ENCODE measurements at regions not wholly inside any gene's neighbourhood (a gene's known extent, or its start where the extent isn't known, plus 50 kb on each side); places are given as distances from the start of the nearest gene placed in this dataset.
"Not testable (repeated sequence)": the region's sequence is repeated elsewhere in the genome, so short reads cannot be mapped to it uniquely, and the experiment has no call there.

DNA sequence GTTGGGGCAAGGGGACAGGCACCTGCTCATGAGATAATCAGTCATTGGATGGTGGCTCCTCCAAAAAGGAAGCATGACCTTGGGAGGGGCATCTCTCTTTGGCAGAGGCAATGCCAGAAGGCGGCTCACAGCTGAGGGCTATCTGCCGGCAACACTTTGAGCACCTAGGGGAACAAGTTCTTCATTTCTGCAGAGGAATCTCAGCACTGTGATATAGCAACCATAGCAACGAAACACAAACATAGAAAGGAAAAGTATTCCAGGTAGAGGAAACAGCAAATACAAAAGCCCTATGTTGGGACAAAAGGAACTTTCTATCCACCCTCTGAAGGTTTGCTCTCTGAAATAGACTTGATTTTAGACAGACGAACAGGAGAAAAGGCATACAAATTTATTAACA is 89.1 kb upstream of the NEDD4L start:
- DNase-seq (ENCODE audit: low read depth in 4 of 4, low spot score in 3 of 4) = no peak

DNA sequence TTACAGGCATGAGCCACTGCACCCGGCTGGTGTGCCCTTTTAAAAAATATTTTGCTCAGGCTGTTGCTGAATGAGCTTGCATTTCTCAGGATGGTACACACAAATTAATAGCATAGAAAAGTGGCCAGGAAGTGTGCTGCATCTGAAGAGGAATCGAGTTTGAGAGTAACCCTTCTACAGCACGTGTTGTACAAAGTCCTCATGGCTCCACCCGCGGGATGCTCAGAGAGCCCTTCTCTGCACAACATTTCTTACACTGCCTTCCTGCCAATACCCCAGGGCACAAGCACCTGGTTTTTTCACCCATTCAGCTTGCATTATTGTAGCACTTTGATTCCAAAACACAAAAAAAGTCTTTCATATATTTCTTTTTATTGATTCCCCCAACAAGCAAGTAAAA is 90.1 kb upstream of the NEDD4L start:
- DNase-seq (ENCODE audit: low read depth in 4 of 4, low spot score in 3 of 4) = no peak

DNA sequence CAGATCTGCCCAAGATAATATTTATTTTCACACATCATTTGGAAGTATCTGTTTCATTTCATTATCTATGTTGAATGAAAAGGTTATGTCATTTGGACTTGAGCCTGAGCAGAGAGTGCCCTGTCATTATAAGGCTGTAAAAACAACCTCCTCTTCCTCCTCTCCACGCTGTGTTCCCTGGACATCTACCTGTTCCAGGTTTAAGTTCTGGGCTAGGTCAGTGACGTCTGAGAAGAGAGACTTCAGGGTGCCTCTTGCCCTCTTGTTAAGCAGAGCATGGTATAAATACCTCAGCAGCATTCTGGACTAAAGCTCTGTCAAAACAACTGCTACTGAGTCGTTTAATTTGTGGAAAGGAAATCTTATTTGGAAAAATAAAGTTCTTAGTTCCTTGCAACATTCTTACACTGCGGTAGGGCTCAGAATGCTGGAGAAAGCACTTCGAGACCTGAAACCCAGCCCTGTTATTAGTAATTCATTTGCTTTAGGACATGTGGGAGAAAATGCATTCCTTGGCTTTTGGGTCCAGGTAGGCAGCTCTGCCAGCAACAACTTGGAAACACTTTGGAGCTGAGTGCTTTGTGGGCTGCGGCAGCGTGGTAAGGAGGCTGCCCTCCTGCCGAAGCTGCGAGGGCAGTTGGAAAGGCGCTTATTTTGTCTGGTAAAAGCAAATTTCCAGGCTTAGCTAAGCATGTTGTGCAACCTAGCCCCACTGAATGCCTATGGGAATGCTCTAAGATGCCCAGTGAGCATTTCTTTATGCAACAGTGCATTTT is 91.8 kb upstream of the NEDD4L start:
- DNase-seq (ENCODE audit: low read depth in 4 of 4, low spot score in 3 of 4) = no peak

DNA sequence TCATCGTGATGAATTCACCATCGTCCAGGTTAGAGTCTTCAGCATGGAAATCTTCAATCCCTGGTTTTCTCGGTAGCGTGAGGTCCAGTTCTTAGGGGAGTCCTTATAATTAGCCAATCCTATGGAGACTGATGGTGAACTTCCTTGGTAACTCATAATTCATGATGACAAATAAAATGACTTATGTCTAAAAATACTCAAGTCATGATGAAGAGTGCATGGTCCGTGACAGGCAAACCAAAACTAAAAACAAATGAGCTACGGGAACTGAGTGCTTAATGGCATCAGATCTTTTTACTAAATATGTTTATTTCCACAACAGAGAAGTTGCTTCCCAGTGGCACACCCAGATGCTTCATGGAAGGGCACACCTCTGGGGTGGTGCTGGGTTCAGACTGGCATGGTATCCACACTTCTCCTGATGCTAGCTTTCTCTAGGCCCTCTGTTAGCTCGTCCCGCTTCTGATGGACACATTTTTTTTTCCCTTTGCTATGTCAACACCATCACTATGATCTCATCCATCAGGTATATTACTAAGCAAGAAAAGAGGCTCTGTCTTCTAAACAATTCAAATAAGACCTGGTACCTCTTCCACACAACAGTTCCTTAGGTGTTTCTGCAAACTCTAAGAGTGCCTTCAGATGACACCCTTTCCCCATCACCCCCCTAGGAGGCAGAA is 92.8 kb upstream of the NEDD4L start:
- no peak for DNase-seq (ENCODE audit: low read depth in 4 of 4, low spot score in 3 of 4)

DNA sequence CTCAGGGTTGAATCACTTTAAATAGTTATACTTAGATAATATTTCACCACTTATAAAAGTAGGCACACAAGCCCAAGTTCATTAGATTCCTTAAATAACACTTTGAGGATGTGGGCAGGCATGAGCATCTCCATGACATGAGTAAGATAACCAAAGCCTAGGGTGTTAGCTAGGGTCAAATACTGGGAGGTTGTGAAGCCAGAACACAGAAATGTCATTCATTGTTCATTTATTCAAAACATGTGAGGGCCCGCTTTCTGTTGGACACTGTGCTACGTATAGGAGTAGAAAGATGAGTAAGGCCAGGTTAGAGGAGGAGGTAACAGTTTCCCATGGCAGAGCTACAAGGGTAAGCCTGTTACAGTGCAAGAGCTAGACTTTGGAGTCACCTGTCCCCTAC is 93.5 kb upstream of the NEDD4L start:
- no peak for DNase-seq (ENCODE audit: low read depth in 4 of 4, low spot score in 3 of 4)

DNA sequence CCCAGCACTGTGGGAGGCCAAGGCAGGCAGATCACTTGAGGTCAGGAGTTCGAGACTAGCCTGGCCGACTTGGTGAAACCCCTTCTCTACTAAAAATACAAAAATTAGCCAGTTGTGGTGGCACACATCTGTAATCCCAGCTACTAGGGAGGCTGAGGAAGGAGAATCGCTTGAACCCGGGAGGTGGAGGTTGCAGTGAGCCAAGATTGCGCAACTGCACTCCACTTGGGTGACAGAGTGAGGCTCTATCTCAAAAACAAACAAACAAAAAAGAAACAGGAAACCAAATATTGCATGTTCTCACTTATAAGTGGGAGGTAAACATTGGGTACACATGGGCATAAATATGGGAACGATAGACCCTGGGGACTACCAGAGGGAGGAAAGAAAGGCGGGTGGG is 94.7 kb upstream of the NEDD4L start:
- DNase-seq (ENCODE audit: low read depth in 4 of 4, low spot score in 3 of 4) = not testable (repeated sequence)

DNA sequence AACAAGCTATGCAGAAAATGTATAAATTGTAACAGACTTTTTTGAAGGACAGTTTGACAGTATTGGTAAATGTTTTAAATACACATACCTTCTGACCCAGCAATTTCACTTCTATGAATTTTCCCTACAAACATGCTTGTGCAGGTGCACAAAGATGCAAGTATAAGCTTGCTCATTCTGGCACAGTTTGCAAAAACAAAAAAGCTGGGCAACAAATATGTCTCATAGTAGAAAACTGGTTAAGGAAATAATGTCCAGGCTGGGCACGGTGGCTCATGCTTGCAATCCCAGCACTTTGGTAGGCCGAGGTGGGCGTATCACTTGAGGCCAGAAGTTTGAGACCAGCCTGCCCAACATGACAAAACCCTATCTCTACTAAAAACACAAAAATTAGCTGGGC is 96.9 kb upstream of the NEDD4L start:
- DNase-seq (ENCODE audit: low read depth in 4 of 4, low spot score in 3 of 4) = no peak

DNA sequence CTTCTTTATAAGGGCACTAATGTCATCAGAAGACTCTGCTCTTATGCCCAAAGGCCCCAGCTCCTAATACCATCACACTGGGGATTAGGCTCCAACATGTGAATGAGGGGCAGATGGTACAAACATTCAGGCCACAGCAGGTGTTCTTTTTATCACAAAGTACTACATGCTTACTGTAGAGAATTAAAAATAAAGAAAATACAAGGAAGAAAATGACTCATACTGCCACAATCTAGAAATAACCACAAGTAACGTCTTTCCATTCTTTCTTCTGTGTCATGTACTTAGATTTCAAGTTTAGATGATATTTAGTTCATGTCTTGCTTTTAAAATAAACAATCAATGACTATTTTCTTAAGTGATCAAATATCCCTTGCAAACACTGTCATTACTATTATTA is 100.3 kb upstream of the NEDD4L start:
- no peak for DNase-seq (ENCODE audit: low read depth in 4 of 4, low spot score in 3 of 4)

DNA sequence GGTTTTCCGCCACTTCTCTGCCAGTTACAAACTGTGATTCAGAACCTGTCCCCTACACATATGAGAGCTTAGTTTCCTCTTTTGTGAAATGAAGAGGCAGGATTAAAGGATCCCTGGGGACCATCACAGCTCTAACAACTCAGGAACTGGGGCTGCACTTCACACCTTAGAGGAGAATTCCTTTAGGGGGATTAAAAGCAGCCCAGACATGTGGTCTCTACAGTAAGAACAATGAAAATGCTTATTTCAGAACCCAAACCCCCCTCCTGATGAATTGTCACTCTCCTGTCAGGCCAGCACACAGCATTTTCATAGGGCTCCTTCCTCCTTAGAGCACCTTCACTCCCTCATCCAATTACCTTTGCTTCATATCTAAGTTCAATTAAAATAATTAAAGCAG is 101.5 kb upstream of the NEDD4L start:
- no peak for DNase-seq (ENCODE audit: low read depth in 4 of 4, low spot score in 3 of 4)

DNA sequence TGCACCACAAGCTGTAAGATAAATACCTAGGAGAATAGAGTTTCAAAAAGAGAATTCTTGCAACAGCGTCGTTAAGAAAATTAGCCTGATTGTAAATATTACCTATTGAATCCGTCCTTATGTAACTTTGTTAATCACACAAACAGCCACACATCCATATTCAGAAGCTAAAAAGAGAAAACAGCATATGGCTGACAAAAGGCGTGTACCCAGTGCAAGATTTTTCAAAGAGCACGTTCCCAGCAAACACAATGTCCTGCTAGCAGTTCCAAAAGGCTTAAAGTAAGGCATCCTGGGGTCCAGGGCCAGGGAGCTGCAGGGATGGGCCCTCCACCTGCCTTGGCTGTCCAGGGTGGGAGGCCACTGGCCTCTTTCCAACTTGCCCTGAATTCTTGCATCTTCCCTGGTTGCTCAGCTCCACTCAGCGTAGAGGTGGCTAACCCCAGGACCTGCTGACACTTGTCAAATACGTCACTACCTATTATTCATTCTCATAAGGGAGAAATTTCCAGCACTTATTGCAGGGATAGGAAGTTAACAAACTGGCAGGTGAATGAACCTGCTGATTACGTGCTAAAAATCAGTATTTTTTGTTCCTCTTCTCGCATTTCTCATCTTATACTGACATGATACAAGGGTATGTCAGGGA is 102.1 kb upstream of the NEDD4L start:
- DNase-seq (ENCODE audit: low read depth in 4 of 4, low spot score in 3 of 4) = no peak

DNA sequence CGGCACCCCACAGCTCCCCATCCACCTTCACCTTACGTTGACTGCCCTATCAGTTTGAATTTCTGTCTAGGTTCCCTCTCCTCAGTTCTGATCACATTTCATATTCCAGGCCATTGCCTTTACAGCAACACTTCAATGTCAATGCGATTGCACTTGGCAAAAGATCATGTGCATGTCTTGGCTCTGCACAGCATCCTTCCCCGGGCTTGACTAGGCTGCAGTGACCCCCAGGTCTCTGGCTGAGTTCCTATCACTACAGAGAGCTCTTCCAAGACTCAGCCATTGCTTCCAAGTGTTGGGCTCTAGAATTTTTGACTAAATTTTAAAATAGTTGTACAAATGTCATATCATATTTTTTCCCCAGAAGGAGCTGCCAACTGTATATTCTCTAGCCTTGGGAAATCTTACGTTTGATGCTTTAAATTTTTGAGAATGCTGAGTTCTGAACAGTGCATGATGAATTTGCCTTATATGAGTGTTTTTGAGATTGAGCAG is 103.8 kb upstream of the NEDD4L start:
- no peak for DNase-seq (ENCODE audit: low read depth in 4 of 4, low spot score in 3 of 4)

DNA sequence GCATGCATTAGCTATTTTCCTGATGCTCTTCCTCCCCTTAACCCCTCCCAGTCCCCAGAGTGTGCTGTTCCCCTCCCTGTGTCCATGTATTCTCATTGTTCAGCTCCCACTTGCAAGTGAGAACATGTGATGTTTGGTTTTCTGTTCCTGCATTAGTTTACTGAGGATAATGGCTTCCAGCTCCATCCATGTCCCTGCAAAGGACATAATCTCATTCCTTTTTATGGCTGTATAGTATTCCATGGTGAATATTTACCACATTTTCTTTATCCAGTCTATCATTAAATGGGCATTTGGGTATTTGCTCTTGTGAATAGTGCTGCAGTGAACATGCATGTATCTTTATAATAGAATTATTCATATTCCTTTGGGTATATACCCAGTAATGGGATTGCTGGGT is 109.7 kb upstream of the NEDD4L start:
- DNase-seq (ENCODE audit: low read depth in 4 of 4, low spot score in 3 of 4) = not testable (repeated sequence)

DNA sequence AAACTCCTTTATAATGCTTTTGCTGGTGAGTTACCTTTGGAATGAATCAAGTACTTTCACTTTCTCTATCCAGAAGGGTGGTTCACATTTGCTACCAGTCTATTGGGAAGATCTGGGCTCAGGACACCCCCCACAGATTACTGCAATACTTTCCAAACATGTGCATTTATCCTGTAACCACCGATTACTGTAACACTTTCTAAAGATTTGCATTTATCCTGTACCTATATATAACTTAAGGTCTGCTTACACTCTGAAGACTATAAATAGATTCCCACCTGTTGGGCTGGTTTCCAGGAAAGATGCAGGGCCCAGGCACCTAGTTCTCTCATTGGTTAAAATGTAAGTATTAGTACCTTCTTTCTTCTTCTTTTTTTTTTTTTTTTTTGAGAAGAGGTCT is 113.0 kb upstream of the NEDD4L start:
- no peak for DNase-seq (ENCODE audit: low read depth in 4 of 4, low spot score in 3 of 4)

DNA sequence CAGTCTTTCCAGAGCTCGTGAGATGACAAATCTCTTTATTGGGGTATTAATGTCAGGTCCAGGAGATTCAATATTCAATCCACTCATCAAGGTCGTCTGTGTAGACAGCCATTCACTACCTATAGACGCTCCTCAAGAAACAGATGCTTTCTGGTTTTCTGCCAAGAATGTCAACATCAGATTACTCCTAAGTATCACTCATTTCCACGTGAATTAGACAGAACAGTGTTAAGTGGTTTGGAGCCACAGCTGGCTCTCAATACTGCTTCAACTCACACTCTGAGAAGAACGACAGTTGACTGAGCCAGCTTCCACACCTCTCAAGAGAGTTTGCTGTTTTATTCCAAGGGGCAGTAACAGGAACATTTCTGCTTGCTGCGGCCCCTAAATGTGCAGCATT is 113.5 kb upstream of the NEDD4L start:
- no peak for DNase-seq (ENCODE audit: low read depth in 4 of 4, low spot score in 3 of 4)

DNA sequence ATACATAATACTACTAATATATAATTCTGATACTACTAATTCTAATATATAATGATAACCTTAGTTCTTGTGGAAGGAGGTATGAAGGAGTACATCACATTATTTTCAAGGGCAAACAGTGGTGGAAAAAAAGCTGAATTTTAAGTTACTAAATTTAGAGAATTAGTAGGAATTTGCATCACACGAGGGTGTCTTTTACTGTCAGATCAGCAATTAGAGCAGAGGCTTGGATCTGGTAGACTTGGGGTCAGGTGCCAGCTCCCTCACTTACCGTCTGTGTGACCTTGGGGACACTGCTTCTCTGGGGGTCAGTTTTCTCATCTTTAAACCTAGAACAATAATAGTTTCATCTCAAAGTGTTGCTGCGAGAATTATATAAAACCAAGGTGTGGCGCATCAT is 114.1 kb upstream of the NEDD4L start:
- no peak for DNase-seq (ENCODE audit: low read depth in 4 of 4, low spot score in 3 of 4)

DNA sequence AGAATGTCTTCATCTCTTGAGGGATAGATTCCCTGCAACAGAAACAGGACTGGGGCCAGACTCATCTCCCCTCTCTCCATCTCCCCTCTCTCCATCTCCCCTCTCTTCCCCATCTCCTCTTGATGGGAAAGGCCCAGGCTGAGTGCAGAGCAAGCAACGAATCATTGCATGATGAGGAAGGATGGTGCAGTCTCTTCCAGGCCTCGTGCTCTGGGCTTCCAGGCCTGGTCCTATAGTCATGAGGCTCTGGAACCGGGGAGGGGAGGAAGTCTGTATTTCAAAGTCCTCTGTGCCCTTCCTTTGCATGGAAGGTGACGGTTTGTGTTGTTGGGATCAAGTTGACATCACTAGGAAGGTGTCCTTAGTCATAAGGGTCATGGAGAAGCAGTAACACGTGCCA is 115.6 kb upstream of the NEDD4L start:
- no peak for DNase-seq (ENCODE audit: low read depth in 4 of 4, low spot score in 3 of 4)

DNA sequence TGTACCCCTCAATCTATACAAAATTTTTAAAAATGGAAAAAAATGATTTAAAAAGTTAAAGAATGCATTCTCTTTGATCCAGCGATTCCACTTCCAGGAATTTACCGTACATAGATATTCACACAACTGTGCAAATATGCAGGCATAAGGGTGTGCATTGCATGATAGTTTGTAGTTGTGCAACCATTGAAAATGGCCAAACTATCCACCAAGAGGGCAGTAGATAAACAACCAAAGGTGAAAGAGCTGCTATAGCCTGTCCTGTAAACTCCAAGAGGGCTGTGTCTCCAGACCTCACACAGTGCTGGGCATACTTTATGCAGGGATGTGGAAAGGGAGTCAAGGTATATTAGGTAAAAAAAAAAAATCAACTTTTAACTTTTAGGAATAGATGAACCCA is 116.5 kb upstream of the NEDD4L start:
- no peak for DNase-seq (ENCODE audit: low read depth in 4 of 4, low spot score in 3 of 4)

DNA sequence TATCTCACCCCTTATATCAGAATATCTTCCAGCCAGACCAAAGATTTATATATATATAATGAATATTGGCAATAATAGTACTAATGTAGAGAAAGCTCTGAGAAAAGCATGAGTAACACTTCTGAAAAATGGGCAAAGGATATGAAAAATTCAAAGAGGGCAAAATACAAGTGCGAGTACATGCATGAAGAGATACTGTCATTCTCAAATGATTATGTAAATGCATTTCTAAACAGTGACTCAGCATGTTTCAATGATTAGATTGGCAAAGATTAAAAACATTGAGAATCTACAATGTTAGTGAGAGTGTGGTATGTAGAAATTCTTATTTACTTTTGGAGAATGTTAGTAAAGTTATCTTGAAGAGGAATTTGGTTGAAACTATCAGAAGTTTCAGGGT is 118.3 kb upstream of the NEDD4L start:
- no peak for DNase-seq (ENCODE audit: low read depth in 4 of 4, low spot score in 3 of 4)

DNA sequence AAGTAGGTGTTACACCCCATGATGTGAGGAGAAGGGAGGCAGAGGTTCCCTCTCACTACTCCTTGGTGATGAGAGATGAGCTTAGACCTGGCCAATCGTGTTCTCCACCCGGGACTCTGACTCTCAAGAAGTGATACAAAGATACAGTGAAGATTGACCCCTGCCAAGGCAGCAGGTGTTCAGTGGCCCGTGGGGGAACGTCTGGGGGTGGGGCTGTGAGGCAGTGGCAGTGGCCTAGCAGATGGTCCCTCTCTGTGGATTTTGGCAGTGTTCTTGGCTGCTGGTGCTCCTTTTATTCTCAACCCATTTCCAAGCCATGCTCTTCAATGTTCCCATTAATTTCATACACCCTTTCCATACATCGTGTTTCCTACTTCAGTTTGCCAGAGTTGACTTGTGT is 120.4 kb upstream of the NEDD4L start:
- no peak for DNase-seq (ENCODE audit: low read depth in 4 of 4, low spot score in 3 of 4)

DNA sequence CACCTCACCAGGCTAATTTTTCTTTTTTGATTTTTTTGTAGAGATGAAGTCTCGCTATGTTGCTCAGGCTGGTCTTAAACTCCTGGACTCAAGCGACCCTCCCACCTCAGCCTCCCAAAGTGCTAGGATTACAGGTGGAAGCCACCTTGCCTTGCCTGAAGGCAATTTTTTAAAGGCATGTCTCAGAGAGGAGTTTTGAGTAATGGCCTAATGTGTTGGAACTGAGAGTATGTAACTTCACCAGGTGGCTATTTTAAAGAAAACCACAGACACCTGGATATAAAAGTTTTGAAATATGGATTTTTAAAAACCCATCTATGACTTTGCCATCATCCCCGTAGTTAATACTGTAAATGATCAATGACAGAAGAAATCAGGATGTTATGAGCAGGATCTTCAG is 119.8 kb upstream of the ATP8B1 start:
- DNase-seq (ENCODE audit: low read depth in 4 of 4, low spot score in 3 of 4) = no peak

DNA sequence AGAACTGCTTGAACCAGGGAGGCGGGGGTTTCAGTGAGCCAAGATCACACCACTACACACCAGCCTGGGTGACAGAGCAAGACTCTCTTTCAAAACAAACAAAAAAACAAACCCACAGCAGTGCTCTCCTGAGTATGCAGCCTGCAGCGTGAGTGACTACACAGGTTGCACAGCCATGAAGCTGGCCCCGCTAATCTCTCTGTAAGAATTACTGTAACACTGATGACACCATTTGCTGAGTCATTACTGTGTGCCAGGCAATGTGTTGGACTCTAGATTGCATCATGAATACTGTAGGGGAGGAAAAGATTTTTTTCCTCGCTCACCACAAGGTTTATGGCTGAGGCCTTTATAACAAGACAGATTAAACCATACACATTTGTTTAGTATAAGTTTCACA is 118.6 kb upstream of the ATP8B1 start:
- no peak for DNase-seq (ENCODE audit: low read depth in 4 of 4, low spot score in 3 of 4)

DNA sequence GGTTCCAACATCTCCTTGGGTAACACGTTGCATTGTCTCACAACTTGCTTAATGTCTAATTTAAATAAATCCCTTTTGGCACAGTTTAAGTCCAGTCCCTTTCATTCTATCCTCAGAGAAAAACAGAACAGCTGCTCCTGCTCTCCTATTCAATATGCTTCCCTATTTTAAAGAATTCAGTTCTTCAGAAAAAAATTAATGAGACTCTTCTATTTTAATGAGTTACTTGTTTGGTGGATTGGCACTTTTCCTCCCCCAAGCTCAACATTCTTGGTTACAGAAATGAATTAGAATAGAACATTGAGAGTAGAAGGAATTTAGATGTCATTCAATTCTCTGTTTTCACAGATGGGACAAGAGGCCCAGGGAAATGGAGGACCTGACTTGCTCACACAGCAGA is 116.9 kb upstream of the ATP8B1 start:
- DNase-seq (ENCODE audit: low read depth in 4 of 4, low spot score in 3 of 4) = no peak
